EL (cell line): ENCODE measurements at regions not wholly inside any gene's neighbourhood (a gene's known extent, or its start where the extent isn't known, plus 50 kb on each side); places are given as distances from the start of the nearest gene placed in this dataset.
"Not testable (repeated sequence)": the region's sequence is repeated elsewhere in the genome, so short reads cannot be mapped to it uniquely, and the experiment has no call there.

Experiments
- DNase-seq: peaks from one replicate; pipeline ENCODE4 v3.0.0-alpha.2; 2016

- DNase-seq, result no peak
Observed at GRCh38 chr14:71758229-71758951, 173.8 kb upstream of the RGS6 start.

- no peak for DNase-seq
Observed at GRCh38 chr14:71762575-71762974, 169.7 kb upstream of the RGS6 start.

- peak; percentile 18 for DNase-seq
Observed at GRCh38 chr14:71764701-71765382, 167.4 kb upstream of the RGS6 start.

GRCh38 chr14:71765505-71765904, 166.7 kb upstream of the RGS6 start:
- DNase-seq, result no peak

- no peak for DNase-seq
Observed at GRCh38 chr14:71770431-71770830, 161.8 kb upstream of the RGS6 start.

GRCh38 chr14:71771421-71771820, 160.8 kb upstream of the RGS6 start:
- not testable (repeated sequence) for DNase-seq

DNA sequence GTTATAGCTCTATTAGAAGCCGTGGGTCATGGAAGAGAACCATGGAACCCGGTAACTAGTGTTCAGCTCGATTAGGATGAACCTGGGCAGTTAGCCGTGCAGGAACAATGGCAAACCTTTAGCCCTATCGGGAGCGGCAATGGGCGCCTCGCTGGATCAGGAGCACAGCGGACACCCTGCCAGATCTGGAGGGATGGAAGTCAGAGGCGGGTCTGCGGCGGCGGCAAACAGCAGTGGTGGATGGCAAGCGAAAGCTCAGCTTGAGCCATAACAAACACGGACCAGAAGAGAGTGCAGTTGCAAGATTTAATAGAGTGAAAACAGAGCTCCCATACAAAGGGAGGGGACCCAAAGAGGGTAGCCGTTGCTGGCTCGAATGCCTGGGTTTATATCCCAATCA, 160.2 kb upstream of the RGS6 start:
- not testable (repeated sequence) for DNase-seq

DNA sequence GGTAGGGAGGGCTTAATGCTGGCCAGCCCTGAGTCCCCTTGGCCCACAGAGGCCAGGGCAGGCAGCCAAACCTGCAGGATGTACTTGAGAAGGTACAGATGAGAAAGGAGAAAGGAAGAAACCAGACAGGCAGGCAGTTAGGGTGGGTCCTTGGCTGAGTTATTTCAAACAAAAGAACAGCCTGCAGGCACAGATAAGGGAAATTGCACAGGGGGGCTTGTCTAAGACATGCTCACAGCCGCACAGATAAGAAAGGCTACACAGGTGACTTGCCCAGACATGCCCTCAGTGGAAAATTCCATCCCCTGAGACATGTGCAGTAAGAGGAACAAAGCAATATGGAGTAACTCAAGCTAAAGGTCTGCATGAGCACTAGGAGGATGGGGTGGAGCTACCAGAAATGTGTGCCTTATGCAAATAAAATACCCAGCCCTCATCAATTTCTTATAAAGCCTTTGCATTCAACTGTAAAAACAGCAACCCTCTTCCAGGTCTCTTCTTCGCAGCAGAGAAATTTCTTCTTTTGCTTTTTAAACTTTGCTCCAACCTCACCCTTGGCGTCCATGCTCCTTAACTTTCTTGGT, 158.2 kb upstream of the RGS6 start:
- DNase-seq, result no peak

- DNase-seq, result no peak
Observed at GRCh38 chr14:71776471-71777360, 155.5 kb upstream of the RGS6 start.

- DNase-seq, result no peak
Observed at GRCh38 chr14:71780075-71780474, 152.2 kb upstream of the RGS6 start.

DNA sequence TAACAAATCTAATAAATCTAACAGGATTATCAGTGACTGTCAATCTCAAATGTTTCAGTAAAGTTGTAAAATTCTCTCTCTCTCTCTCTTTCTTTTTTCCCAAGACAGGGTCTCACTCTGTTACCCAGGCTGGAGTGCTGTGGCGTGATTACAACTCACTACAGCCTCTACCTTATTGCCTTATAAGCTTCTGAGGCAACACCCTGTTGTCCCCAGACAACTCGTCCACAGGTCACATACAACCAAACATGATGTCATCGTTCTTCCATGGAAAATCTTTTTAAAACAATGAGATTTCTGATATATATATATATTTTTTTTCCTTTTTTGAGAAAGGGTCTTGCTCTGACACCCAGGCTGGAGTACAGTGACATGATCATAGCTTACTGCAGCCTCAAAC, 151.4 kb upstream of the RGS6 start:
- DNase-seq, result no peak

DNA sequence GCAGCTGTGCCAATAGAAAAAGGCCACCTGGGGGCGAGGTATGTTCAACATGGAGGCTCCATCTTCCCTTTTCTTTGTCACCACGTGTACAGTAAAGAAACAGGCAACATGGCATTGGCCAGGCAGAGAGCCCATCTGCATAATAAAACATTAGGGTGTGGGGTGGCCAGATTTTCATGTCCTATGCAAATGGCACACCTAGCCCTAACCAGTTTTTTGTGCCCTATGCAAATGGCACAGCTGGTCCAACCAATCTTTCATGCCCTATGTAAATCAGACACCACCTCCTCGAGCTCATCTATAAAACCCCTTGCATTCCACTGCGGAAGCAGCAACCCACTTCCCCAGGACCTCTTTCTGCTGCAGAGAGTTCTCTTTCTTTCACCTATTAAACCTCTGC, 149.1 kb upstream of the RGS6 start:
- no peak for DNase-seq

DNA sequence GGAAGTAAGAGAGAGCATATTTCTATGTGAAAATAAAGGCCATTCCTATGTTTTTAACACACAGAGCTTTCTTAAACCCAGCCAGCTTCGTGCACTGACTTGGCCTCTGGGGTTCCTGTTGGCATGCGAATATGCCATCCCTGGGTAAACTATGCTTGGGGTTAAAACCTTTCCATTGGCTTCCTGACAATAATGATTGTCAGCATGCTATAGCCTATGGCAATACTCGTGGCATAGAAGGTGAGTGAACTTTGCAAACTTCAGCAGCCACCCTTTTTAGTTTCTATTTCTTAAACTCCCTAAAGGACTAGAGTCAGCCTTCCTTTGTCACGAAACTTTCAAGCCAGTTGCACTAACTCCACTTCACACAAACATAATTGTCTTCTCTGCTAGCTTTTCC, 148.4 kb upstream of the RGS6 start:
- DNase-seq, result no peak

DNA sequence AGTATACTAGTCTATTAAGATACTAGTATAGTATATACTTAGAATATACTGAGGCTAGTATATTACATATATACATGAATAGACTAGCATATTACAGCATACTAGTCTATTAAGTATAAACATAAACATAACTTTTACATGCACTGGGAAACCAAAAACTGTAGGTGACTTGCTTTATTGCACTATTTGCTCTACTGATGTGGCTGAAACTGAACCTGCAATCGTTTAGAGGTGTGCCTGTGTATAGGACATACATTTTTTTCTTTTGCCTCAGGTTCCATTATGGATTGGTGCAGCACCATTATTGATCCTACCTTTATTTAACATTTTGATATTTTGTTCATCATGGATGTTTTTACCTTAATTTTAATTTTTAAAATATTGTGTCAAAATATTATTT, 143.2 kb upstream of the RGS6 start:
- no peak for DNase-seq

DNA sequence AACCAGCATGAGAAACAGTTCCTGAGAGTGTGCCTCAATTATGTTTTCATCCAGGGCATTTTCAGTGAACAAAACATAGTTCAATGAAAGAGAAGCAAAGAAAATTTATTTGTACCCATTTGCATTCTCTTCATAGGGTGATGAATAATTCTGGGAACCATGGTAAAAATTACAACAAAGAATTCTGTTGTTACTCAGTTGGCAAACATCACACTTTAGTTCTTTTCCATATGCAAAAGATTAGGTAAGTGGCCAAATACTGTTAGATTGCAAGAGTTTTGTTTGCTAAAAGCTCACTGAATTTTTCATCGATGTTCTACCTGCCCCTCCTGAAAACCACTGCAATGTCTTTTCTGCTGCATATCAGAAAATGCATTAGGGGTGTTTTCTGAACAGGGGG, 132.4 kb upstream of the RGS6 start:
- DNase-seq, result no peak

DNA sequence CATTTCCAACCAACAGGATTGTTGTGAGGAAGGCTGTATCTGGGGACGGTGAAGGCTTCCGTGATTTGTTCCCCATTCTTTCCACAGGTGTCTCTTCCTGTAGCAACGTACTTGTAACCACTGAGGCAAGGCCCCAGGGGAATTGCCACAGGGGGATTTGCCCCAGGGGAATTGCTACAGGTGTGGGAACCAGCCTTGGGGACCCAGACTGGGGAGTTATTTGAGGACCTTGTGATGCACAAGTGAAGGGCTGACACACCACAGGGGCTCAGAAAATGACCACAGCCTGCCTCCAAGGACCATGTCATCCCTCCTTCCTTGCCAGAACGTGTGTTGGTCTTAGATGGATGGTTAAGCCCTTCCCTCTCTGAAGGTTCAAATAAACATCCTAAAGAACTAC, 131.4 kb upstream of the RGS6 start:
- DNase-seq, result no peak

DNA sequence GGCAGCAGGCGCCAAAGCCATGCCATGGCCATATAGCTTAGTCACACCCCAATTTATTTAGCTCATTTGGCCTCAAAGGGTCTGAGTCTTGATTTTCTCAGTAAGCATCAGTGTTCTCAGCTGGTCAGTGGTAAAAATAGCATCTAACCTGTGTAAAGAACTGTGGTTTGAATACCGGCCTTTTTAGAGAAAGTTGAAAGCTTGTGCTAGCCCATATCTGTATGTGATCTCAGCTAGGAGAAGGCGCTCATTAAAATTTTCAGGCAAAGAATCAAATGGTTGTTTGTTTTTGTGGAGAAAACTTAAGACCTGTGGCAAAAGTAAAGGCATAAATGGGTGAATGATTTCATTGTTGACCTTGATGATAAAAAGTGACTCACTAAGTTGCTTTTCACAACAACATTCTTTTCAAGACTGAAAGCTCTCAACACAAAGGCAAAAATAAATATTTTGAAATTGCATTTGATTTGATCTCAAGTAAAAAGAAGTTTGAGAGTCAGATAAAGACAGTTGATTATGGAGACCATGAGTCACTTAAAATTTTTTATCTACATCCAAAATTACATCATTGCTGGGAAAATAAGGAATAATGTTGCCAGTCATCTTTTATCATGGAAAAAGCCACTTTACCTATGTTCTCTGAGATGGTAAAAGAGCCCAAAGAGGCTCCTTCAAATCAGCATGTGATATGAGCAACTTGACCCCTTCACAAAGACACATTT, 128.5 kb upstream of the RGS6 start:
- peak; percentile 46 for DNase-seq

DNA sequence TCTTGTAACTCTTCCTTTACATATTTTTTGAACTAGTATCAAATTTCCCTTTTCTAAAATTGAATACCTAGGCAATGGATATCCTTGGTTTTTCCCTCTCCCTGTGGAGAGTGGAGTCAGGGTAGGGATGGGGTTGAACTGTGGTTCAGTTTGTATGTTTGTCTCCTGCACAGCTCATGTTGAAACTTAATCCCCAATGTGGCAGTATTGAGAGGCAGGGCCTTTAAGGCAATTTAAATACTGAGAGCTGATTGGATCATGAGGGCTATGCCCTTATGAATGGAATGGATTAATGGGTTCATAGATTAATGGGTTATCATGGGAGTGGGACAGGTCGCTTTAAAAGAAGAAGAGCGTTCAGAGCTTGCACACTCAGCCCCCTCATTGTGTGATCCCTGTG, 127.2 kb upstream of the RGS6 start:
- no peak for DNase-seq

DNA sequence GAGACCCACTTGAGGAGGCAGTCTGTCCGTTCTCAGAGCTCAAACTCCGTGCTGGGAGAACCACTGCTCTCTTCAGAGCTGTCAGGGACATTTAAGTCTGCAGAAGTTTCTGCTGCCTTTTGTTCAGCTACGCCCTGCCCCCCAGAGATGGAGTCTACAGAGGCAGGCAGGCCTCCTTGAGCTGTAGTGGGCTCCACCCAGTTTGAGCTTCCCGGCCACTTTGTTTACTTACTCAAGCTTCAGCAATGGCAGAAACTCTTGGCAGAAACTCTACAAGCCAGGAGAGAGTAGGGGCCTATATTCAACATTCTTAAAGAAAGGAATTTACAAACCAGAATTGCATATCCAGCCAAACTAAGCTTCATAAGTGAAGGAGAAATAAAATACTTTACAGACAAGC, 125.2 kb upstream of the RGS6 start:
- DNase-seq, result not testable (repeated sequence)

DNA sequence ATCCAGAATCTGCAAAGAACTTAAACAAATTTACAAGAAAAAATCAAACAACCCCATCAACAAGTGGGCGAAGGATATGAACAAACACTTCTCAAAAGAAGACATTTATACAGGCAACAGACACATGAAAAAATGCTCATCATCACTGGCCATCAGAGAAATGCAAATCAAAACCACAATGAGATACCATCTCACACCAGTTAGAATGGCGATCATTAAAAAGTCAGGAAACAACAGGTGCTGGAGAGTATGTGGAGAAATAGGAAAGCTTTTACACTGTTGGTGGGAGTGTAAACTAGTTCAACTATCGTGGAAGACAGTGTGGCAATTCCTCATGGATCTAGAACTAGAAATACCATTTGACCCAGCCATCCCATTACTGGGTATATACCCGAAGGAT, 121.4 kb upstream of the RGS6 start:
- DNase-seq, result not testable (repeated sequence)

DNA sequence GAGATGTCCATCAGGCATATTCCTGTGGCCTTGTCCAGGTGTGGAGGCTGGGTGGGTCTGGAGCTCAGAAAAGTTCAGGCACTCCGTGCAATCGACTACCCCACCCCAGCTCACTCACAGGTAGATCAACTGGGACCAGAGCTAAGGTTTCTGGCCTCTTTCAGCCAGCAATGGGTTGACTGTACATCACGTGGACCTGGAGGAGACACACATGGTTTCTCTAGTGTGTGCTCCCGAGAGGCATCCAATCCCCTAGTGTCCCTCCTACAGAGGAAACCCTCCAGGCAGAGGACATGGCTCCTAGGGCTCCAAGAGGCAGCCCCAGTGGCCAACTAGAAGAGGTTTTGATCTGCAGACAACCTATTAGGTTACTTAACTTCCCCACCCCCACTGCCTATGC, 119.5 kb upstream of the RGS6 start:
- no peak for DNase-seq

DNA sequence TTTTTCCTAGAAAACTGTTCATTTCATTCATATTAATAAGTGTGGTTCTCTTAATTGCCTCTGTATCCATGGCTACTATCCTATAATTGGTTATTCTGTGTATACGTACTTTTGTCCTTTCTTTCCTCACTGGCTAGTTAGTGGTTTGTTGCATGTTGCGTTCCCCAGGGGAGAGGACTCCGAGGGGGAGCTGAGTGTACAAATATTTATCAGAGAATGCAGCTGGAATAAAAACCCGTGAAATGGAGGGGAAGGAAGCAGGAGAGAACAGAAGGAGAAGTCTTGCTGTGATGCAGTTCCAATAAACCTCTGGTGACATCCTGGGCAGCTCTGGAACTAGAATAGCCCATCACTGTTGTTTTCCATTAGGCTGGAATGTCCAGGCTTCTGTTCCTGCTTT, 117.1 kb upstream of the RGS6 start:
- no peak for DNase-seq

GRCh38 chr14:71824816-71825215, 107.4 kb upstream of the RGS6 start:
- DNase-seq, result no peak
